T-helper 2 cell (primary cell): ENCODE measurements at regions not wholly inside any gene's neighbourhood (a gene's known extent, or its start where the extent isn't known, plus 50 kb on each side); places are given as distances from the start of the nearest gene placed in this dataset.
A peak's percentile ranks its signal among the peaks of the same experiment; 100 is the strongest.

Source experiments
- DNase-seq, 5 experiments: peaks; one replicate each; pipeline versions ENCODE4 v3.0.0 to v3.0.0-alpha.2; 2012 to 2022

DNA sequence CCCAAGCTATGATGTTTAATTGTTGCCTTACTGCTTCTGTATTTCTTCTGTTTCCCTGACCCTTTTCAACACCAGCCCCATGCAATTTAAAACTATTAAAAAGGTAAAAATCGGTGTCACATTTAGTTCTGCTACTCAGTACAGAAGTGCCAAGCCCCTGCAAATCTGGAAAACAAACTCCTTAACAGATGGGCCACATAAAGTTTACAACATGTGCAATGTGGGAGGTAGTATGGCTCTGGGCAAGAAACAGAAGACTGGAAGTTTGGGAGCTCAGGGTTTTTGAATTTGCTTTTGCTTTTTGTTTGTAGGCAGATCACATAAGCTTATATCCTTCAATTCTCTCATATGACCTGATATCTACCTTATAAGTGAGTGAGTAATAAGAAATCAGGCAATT, 404.0 kb upstream of the ATP2B1 start:
- DNase-seq, result no peak

GRCh38 chr12:90111791-90112580, 403.3 kb upstream of the ATP2B1 start:
- no peak for DNase-seq

GRCh38 chr12:90106568-90106967, 397.9 kb upstream of the ATP2B1 start:
- no peak for DNase-seq

DNA sequence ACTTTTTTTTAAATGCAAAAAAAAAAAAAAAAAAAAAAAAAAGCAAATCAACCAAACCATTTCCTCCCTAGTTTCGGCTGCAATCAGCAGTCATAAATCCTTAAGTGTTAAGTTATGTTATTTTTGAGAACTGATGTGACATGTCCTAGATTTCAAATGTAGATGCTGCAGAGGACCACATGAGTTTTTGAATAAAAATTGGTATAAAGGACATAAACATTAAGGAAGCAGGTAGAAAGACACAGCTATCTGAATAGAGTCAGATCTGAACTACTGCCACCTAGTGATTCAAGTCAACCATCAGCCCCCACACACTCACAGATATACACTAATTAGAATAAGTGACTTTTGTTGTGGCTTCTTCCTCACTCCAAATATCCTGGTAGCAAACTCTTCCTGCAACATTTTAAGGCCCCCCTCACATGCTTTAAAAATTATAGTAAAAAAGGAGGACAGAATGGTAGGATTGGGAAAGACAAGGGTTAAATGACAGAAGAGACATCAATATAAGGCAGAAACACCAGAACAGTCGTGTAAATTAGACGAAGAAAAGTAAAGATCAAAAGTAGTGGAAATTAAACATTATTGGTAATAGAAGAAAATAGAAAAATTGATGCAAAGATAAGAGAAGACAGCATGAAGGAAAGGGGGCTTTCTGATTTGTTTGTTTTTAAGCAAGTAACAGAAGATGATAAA, 394.5 kb upstream of the ATP2B1 start:
- peak in 2 of 5 experiments; percentile 22 to 64 for DNase-seq

DNA sequence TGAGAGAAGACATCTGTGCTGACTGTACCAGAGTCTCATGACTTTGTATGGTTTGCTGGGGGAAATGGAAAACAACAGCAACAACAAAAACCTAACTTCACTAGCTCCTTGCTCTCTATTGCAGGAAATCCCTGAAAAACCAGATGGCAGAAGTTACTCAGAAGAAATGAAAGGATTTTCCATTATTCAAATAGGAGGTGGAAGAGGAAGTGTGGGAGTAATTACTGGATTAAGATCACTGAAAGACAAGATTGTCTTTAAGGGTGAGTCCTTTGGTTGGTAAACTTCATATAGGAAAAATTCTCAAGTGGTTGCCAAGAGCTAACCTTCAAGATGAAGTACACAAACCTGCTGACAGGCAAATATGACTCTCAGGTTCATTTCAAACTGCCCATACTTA, 391.9 kb upstream of the ATP2B1 start:
- no peak for DNase-seq

DNA sequence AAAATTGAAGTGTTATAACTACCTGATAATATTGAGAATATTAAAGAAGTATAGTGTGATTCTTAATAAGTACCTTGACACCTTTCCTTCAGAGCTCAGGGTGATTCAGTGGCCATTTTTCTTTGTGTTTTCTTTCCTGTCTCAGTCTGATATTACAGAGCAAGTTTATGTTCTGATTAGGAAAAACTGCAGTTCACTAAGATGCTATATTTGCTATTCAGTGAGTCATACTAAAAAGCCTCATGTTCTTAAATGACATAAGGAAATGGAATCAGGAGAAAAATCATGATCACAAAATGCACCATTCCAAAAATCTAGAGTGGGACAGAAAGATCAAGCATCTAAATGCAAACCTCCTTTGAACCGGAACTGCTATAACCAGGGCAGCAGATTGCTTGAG, 390.6 kb upstream of the ATP2B1 start:
- no peak for DNase-seq

DNA sequence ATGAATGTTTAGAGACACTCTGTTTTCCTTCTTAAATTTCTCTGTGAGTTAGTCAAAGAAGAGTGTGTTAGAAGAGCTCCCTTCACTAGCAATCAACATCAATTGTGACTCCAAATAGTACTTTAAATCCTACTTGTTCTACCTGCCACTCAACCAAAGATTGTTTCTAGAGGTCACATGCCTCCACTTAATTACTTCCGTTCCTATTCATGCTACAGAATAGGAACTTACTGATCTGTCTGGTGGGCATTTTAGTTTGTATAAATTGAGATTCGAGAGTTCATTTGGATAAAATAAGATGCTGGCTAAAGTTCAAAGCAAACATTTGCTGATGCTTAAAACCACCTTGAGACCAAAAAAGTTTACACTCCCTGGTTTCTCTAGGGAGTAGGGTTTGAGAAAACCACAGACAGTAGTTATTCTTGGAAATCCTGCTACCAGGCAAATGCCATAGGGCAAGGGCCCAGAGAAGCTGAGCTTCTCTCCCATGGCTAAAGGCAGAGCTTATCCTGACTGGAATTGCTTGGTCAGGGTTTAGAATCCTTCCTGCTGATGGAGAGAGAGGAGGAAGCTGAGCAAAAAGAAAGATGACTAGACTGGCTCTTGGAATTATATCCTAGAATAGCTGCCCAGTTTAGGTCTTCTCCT, 389.6 kb upstream of the ATP2B1 start:
- no peak for DNase-seq

DNA sequence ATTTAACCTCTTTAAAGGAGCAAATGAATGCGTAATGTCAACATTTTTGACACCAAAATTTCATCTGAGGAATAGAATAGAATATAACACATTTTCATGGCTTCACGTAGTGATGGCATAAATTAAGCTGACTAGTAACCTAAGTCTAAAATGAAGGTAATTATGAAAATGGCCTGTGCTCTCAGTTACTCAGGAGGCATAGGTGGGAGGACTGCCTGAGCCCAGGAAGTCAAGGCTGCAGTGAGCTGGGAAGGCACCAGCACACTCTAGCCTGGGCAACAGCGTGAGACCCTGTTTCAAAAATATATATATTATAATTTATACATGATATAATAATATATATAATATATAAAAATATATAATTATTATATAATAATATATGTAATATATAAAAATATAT, 383.2 kb upstream of the ATP2B1 start:
- peak in 1 of 5 experiments; percentile 16 for DNase-seq

GRCh38 chr12:90090929-90091651, 382.5 kb upstream of the ATP2B1 start:
- DNase-seq, result no peak

- DNase-seq, result no peak
Measured at GRCh38 chr12:90086281-90086680, 377.6 kb upstream of the ATP2B1 start.

- no peak for DNase-seq
Measured at GRCh38 chr12:90085494-90086274, 377.0 kb upstream of the ATP2B1 start.

- no peak for DNase-seq
Measured at GRCh38 chr12:90084018-90084417, 375.4 kb upstream of the ATP2B1 start.

DNA sequence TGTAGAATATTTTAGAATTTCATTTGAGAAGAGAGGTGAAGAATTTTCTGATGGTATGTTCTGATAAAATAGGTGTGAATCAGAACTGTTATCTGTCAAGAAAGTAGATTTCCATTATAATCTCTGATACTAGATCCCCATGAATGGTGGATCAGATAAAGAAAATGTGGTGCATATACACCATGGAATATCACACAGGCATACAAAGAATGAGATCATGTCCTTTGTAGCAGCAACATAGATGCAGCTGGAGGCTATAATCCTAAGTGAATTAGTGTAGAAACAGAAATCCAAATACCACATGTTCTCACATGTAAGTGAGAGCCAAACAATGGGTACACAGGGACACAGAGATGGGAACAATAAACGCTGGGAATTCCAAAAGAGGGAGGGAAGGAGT, 372.0 kb upstream of the ATP2B1 start:
- no peak for DNase-seq

- no peak for DNase-seq
Measured at GRCh38 chr12:90079529-90080210, 371.0 kb upstream of the ATP2B1 start.

- no peak for DNase-seq
Measured at GRCh38 chr12:90078344-90078743, 369.7 kb upstream of the ATP2B1 start.

- DNase-seq, result peak in 1 of 5 experiments; percentile 53
Measured at GRCh38 chr12:90077756-90078155, 369.1 kb upstream of the ATP2B1 start.

- peak in 1 of 5 experiments; percentile 81 for DNase-seq
Measured at GRCh38 chr12:90076851-90077319, 368.2 kb upstream of the ATP2B1 start.

DNA sequence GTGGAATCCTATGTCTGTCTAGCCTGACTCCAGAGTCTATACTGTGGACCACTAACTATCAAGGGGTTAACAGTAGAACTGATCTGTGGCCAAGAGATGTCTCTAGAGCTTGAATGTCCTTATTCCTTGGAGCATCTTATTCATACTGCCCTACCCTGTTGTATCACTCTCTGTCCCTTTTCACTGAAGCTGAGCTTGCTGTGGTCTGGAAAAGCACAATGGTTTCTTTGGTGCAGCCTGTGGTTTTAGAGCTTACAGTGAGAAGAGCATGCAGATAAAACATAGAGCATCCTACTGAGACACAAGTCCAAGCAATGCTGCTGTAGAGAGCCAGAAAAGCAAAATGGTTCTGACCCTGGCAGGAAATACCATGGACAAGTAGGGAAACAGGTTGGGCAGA, 367.0 kb upstream of the ATP2B1 start:
- peak in 1 of 5 experiments; percentile 65 for DNase-seq

DNA sequence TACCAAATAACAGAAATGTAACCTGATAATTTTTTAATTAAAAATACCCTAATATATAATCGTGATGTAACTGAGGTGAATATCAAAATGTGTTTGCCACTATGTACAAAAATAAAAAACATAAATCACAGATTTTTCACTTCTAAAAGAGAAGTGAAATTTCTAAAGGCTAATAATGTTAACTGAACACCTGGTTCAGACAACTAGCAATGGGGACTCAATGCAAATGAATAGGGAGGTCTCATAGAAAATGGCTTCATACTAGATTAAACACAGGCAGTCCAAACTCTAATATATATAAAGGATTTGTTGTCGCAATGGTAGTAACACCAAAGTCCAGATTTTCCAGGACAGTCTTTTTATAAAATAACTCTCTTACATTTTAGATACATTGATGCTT, 365.4 kb upstream of the ATP2B1 start:
- no peak for DNase-seq

GRCh38 chr12:90071996-90072395, 363.4 kb upstream of the ATP2B1 start:
- no peak for DNase-seq

DNA sequence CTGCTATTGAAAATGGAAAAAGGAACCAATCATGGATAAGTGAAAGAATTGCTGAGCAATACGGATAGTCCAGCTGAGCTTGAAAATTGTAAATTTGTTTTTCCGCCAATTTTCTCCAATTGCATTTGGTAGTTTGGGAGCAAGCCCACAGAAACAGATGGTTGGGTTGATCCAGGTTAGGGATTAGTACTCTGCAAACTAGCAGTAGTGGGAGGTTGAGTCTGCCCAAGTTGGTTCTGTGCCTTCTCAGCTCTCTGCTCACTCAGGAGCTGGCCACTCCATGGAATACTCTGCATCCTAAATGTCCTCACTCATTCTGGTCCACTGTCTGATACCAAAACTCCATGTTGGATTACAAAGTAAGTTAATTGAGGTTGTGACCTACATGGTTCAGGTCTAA, 361.1 kb upstream of the ATP2B1 start:
- DNase-seq, result no peak

DNA sequence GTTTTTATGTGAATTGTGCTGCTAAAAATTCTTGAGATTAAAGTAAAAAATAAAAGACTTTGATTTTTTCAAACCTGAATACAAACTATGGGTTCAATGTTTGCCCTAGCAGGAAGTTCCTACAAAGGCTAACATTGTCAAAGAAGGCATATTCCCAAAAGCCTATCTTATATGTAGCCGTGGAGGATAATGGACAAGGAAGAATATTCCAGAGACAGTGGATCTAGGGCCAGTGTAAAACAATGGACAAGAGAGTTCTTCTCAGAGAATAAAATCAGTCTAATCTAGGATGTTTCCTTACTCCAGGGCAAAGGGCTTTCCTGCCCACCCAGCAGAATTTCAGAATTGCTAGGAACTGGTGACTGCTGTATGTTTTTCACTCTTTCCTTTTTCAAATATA, 359.2 kb upstream of the ATP2B1 start:
- DNase-seq, result no peak
